Right kidney (tissue), 1 donor: ENCODE measurements at regions not wholly inside any gene's neighbourhood (a gene's known extent, or its start where the extent isn't known, plus 50 kb on each side); places are given as distances from the start of the nearest gene placed in this dataset.

Source experiments
- DNase-seq: peaks from one replicate; pipeline ENCODE4 v3.0.0-alpha.2; 2016

DNA sequence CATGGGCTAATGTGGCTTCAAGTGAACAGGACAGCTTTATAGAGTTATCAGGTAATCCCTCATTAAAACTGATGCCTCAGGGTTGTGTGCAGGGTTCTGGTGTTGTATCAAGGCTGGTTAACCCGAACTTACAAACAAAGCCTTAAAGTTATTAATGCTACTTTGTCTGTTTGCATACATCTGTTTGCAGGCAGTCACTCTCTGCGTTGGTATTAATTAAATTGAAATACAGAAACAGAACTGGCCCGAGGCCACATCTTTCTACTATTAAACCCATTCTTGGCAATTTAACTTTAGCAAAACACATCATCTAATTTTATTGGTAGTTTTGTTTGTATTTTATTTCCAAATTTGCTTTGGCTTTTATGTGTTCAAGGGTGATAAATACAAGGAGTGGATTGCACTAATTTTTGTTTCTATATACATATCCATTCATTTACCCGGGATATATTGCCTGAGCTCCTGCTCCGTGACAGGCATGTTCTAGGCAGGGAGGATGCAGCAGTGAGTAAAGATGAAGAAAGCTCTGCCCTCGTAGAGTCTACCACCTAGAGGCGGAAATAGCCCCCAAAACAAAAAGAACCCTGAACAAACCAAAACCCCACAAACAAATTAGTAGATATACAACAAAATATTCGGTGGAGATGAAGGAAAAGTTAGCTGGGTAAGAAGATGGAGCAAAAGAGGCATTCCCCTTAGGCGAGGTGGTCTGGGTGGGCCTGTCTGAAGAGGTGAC is 164.2 kb downstream of the MACROH2A1 start:
- no peak for DNase-seq

DNA sequence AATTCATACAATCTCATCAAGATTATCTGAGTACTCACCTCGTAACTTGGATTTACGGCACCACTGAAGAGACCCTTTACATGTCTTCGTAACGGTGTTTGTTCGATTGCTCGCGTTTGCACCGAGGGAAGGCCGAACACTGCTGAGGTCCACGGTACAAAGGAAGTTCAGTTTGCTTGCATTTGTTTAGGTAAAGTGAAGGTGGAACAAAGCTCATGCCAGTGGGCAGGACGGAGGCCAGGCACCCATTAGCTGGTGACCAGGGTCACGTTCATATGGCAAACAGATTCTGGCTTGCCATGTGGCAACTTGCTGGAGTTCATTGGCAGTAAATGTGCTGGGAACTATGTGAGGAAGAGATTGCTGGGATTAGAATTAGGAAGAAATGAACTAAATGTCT is 164.8 kb downstream of the MACROH2A1 start:
- DNase-seq = no peak

DNA sequence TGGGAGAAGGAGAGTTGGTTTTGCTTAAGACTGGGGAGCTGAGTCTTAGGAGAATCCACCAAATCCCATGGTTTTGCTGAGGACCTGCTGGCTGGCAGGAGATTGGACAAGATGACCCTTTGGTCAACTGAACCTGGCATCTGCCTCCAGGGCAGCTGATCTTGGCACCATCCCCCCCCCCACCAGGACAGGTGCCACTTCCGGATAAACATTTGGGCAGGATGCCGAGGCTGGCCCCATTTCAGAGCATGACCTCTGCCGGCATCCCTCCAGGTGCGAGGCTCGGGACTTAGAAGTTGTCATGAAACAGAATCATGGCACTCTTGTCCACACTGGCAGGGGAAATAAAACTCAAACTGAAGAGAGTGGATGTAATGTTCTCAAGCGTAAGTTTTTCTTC is 165.6 kb downstream of the MACROH2A1 start:
- no peak for DNase-seq

DNA sequence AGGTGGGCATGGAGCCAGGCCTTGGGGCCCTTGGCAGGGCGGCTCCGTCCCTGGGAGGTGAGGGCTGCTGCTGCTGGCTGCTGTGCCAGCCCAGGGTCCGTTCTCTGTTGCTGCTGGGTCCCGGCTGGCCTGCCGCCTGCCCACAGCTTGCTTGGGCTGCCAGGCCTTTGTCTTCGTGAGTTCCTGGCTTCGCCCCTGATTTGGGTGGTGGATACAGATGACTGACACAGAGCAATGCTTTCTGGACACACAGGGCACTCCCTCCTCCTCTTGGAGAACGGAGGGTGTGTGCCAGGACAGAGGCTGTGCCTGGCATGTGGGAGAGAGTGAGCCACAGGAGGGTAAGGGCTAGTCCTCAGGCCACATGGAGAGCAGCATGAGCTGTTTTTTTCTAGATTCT is 166.1 kb downstream of the MACROH2A1 start:
- DNase-seq = no peak

DNA sequence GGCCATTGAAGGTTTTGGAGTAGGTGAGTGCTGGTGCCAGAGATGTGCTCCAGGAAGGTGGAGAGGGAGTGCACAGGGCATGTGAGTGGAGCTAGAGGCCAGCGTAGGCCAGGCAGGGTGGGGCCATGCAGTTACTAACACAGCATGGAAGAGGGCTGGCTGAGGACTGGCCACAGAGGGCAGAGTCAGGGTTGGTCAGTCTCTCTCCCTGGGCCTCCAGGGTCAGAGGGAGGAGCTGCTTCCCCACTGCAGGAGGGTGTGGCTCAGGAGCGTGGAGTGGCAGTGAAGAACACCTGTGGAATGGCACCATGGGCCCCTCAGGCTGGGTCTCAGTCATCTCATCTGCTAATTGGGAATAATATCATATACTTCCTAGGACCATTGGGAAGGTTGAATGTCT is 167.7 kb downstream of the MACROH2A1 start:
- no peak for DNase-seq

DNA sequence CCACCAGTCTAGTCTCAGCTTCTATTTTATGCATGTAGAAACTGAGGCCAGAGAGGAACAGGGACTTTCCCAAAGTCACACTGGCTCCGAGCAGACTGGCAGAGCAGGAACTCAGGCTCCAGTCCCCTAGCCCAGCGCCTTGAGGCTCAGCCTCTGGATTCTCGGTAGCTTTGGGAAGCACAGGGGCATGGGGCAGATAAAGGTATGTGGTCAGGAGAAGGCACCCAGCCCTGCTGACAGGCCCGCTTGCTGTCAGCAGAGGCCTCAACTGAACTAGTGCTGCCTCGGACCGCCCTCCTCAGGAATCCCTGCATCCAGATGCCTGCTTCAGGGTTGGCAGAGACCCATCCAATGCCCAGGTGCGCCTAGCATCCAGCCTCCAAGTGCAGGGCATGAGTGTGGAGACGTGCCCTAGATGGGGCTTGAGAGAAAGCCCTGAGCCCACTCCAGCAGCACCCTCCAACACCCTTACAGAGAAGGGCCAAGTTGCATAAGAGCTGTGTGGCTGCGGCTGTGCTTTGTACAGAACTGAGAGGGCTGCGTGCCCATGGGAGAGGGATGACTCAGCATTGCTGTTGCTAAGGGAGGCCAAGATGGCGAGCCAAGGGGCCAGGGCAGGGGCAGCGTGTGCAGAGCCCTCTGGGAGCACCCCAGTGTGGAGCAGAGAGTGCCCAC is 168.6 kb downstream of the MACROH2A1 start:
- no peak for DNase-seq

DNA sequence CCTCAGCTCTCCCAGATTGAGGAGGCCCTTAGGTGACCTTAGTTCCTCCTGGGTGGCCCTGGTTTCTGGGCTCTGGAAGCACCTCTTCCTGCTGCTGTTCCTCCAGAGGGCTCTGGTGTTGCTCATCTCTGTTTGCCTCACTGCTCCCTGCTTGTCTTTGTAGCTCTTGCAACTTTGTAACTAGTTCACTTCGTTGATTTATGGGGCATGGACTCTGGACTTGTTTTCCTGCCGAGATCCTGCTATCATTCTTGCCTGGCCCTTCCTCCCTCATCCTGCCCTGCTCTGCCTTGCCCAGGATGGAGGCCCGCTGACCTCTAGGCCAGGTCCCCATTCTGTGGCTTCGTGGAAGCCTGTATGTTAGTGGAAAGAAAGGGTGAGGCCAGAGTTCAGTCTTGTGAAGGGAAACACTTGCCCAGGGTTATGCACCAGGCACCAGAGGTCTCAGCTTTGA is 169.3 kb downstream of the MACROH2A1 start:
- no peak for DNase-seq

DNA sequence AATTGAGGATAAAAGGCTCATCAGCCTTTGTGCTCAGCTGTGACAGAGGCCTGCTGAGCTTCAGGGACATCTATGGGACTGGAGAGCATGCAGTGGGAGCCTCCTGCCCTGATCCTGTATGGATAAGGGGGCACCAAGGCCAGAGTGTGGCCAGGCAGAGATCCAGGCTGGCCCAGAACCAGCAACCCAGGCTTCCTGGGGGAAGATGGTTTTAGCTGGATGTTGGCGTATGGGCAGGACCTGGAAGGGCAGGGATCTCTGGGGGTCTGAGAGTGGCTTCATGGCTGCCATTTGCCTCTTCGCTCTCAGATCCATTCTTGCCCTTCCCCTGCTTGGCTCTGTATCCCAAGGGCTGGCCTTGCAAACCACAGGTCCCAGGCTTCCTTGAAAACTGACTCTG is 169.9 kb downstream of the MACROH2A1 start:
- DNase-seq = no peak

DNA sequence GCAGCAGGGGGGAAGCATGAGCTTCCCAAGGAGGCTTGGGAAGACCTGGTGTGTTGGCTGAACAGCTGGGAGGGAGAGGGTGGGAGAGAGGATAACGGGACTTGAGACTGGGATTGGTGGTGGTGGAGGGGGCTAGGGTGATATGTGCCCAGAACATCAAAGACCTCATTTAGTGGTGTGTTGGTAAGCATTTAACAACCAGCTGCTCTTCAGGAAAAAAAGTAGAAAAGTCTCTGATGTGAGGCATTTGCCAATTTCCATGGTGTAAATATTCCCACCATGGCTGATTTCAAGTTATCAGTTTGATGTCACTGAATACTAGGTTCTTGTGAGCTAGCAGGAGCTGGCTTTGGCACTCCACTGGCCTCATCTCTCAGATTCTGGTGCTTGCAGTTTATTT is 170.8 kb downstream of the MACROH2A1 start:
- DNase-seq = no peak

DNA sequence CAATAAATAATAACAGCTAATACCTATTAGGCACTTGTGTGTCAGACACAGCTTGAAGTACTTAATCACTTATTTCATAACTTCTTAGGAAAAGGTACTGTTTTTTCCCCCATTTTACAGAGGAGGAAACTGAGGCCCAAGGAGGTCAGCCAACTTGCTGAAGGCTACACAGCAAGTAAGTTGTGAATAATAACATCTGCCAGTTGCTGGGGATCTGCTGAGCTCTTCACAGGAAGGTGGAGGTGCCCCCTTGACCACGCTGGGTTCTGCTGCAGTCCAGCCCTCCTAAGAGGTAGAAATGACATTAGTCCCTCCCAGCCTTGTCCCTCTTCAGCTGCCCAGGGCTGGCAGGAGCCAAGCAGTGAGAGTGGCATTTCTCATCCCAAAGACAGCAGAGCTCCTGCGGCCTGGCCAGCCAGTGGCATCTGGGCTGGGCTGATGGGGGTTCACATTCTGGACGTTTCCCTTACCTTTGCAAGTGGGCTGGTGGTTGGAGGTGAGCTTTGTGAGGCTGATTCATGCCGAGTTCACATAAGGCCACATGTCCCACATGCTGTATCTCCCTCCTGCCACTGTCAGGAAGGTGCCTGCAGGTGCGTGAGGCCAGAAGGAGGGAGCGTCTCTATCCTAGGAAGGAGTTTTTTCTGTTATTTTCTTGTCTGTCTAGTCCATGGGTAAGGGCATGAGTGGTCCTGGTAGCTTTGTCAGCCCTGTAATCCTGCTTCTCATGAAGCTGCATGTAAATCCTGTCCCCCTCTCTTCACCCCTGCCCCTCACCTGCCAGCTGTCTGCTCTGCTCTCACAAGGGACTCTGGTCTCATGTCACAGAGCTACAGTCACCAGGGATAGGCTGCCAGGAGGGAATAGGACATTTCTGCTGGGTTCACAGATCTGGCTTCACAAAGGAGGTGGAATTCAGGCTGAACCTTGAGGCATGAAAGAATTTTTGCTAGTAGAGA is 171.7 kb downstream of the MACROH2A1 start:
- DNase-seq = no peak

DNA sequence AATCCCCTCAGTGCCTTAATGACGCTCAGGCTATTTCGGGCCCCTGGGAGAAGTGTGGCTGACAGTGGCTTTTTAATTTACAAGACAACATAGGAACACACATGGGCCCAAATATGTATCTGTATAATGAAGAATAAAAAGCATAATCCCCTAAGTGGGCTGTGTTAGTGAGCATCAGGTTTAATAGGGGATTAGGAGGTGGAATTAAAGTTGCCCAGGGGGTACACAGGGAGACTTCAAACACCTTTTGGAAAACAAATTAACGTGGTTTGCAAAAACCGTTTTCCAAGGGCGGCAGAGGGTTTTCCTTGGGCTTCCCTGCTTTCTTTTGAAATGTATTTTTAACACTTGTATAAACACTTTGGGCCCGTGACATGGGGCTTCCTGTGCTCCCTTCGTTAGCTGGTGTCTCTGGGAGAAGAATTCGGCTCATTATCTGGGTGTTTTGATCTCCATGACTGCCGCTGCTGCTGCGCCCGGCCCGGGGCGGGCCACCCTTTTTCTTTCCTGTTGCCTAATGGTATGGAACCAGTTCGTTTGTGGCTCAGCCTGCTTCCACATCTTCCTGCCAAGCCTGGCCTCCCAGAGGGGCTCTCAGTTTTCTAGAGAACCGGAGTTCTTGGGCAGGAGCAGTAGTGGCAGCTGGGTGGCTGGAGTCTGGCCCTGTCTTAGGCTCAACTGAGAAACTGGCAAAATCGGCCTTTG is 173.0 kb downstream of the MACROH2A1 start:
- peak; percentile 11 for DNase-seq

DNA sequence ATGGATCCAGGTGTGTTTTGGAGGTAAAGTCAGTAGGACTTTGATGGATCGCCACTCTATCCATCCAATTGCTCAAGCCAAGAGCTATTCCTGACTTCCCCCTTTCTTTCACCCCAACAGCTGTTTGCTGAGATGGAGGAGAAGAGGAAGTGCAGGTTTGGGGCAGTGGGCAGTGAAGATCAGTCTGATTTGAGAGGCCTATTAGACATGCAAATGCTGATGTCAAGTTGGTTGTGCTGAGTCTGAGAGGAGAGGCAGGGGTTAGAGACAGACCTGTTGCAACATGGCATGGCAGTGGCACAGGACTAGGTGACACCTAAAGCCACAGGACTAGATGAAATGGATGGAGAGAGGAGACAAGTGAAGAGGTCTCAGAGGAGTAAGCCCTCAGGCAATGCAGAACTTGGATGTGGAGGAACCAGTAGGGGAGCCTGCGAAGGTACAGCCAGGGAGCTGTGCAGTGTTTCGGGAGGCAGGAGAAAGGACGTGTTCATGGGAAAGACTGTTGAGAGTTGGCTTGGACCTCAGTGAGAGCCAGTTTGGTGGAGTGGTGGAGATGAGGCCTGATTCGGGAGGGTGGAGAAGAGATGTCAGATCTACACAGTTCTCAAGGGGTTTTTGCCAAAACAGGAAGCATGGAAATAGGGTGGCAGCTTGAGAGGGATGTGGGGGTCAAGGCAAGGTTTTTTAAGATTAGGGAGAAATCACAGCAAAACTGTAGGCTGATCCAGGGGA is 175.0 kb downstream of the MACROH2A1 start:
- DNase-seq = no peak

DNA sequence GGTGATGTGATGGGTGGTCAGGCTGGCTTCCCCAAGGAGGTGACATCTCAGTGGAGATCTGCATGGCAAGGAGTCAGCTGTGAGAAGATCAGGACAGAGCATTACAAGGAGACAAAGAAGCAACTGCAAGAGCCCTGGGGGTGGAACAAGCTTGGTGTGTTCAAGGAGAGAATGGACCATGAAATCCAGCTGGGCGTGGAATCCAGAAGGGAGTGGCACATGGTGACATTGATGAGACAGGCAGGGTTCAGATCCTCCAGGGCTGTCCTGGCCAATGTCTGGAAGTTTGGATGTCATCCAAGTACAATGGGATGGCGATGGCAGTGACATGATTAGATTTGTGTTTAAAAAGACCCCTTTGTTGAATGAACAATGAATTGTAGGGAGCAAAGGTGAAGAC is 175.6 kb downstream of the MACROH2A1 start:
- DNase-seq = no peak

DNA sequence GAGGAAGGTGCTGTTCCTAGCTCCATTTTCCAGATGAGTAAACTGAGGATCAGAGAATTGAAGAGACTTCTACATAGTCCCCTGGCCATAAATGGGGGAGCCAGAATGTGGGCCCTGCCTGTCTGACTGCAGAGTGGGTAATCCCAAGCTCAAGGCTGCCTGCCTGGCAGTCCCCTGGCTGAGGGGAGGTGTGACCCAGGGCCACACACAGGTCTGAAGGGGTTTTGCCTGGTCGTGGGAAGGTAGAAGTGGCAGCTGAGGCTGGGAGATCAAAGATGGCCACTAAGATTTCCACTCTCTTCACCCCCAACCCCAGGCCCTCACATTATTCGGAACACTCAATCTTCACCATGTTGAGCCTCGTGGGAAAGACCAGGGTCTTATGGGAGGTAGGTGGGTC is 176.3 kb downstream of the MACROH2A1 start:
- DNase-seq = no peak

DNA sequence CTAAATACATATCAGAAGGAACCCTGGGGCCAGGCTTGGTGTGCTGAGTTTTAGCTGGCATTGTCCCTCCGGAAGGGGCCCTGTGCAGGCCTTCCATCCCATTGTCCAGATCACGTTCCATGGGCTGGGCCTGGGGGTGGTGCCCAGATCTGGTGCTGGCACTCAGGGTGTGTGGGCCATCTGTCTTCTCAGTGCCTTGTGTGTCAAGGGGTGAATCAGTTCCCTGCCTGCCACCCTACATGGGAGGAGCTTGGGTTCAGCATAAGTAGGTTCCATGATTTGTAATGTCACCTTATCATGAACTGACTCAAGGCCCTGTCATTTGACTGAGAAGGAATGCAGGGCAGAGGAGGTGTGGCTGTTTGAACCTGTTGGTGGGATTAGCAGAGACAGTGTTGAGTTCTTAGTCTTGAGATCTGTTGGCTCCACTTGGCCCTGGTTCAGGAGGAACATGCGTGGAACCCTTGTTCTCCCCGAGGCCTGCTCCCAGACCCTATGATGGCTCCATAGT is 176.8 kb downstream of the MACROH2A1 start:
- no peak for DNase-seq

DNA sequence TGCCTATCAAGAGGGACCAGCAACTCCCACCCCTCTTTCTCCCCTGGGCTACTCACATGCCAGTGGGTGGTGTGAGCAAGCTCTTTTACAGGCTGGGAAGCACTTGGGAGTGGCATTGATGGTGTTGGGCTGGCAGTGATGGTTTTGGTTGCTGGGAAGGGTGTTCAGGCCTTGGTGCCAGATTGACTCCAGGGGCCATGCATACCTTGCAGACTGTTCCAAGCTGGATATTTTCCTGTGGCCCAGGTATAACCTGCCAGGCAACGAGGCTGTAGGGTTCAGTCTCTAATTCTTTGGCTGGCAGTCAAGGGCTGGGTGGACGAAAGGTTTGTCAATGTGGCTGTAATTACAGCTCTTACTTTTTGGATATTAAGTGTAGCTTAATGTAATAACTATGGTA is 177.3 kb downstream of the MACROH2A1 start:
- DNase-seq = no peak

DNA sequence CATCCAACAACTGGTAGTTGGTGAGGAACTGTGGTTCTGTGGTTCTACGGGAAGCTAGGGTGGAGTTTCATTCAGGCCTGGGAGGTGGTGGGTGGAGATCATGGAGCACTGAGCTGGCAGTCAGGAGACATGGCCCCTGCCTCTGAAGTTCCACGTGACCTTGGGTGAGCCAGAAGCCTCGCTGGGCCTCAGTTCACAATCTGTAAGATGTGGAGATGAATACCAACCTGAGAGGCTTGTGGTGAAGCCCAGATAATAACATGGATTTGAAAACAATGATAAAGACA is 177.9 kb downstream of the MACROH2A1 start:
- no peak for DNase-seq

DNA sequence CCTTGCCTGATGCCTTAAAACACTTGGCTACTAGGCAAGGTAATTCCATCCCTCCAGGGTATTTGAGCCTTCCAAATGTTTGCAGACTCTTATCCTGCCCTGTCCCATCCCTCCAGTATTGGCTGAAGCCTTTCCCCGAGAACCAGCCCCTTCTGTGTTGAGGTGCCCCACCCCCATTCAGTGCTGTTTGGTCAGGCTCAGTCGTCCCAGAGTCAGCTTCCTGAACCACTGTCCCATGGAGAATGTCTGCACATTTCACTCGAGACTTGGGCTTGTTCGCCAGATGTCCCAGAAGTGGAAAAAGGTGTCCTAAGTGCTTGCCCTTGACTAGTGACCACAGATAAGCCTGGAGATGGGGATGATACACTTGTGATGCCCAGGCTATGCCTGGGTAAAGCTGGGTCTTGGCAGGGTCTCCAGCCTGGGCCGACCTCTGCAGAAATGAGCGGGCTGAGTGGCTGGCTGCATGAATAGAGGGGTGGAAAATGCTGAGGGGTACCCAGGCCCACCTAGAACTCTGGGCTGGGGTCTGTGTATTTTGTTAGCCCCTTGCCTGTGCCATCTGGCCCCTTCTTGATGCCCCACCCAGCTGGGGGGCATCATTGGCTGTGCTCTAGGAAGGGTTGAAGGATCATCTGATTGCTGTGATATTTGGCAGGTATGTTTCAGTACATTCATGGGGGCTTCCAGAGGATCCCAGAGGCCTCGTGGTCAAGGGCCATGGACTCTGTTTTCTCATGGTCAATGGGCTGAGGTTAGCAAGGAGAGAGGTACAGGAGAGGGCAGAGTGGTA is 178.4 kb downstream of the MACROH2A1 start:
- no peak for DNase-seq

DNA sequence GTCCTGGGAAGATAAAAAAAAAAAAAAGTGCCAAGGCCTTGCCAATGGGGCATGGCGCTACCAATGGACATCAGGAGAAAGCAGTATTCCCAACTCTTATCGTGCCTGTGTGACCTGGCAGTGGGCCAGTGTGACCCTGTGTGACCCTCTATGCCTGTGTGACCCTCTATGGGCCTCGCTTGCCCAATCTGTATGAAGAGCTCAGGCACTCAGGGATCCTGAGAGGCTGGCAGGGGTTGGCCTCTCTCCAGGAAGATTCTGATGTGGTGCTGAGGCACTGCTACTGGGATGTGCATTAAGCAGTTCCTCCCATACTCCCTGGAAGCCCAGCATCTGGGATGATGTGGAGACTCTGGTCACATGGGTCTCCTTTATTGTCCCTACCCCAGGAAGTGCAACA is 179.2 kb downstream of the MACROH2A1 start:
- no peak for DNase-seq

DNA sequence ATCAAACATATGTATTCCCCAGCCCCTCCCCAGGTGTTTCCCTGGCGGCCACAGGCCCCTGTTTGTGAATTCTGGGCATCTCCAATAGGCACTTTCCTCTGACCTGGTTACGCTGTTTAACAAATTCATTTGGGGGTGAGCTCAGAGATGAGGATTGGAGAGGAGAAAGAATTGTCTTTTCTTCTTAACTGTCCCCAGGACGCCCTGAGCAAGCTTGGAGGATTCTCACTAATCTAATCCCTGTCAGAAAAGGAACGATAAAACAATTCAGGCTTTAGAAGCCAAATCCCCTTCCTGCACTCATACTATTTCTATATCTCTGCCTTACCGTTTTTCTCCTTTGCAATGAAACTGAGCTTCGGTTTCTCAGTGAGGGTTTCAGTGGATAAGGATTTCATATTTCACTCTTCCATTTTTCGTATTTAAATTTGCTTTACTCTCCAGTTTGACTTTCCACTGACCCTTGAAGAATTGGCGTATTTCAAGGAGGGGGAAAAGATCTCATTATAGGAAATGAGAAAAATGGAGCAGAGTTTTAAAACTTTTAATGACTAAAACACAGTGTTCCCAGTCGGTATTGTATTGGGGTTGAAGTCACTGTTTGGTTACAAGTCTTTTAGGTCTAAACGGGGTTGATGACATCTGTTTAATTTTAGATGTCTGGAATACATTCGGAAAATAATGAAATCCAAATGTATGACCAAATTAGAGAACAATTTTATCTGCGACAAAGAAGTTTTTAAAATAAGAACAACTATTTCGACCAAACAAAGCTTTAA is 180.1 kb downstream of the MACROH2A1 start:
- DNase-seq = no peak
